Activated T-cell treated with anti-CD3 and anti-CD28 coated beads, Interleukin-2, amount 50 U/mL, for 1 hour (primary cell): ENCODE measurements at regions not wholly inside any gene's neighbourhood (a gene's known extent, or its start where the extent isn't known, plus 50 kb on each side); places are given as distances from the start of the nearest gene placed in this dataset.

Experiments used
- DNase-seq: peaks from one replicate; pipeline ENCODE4 v3.0.0-alpha.2; 2020

DNA sequence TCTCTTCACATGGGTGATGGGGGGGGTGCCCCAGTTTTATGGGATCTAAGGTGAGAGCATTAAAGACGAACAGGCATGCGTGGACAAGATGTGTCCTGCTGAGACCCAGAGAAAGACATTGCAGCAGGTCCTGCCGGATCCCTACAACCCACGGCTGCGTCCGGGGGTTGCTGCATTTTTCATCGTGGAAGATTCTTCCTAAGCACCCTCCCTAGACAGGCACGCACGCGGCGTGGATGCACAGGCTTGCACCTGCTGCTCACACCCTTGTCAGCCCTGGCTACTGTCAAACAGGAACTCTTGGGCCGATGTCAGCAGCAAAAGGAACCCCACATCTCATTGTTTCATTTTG, 280.6 kb upstream of the RTL1 start:
- DNase-seq = no peak

DNA sequence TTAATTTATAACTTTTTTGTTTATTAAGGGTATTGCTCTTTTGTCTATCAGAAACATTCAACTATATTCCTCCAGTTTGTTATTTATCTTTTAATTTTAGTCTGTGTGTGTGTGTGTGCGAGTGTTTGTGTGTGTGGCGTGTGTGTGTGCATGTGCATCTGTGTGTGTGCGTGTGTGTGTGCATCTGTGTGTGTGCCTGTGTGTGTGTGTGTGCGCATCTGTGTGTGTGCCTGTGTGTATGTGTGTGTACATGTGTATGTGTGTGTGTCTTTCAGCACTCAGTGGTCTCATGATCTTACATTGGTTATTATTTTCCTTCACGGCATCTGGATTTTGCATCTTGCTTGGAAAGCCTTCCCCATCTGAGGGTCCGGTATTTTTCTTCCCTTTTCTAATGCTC, 281.1 kb upstream of the RTL1 start:
- no peak for DNase-seq

DNA sequence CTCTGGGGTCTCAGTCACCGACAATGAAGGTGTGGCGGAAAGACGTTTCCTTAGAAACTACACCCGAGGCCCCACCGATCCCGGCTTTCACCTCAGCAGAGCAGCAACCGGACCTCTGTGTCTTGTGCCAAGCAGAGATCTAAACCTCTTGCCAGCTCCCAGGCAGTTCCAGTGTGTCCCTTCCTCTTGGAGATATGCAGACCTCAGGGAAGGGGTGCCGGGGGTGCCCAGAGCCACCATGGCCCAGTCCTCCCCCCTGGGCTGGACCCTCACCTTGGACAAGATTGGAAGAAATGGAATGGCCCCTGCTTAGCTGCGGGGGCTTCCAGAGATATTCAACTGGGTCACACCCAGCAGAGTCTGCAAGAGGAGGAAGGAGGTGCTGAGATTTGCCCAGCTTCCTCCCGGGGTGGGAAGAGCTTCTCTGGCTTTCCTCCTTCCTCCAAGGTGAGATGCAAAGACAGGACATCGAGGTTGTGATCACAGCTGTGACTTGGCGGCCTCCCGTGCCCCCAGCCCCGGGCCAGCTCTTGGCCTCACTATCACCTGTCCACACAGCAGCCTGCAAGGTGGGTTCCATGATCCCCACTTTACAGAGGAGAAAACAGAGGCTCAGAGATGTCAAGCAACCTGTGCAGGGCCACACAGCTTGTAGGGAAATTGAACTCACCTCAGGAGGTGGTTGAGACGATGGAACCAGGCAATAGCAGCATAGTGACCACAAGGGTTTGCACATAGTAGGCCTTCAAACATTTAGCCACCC, 281.7 kb upstream of the RTL1 start:
- DNase-seq = no peak

DNA sequence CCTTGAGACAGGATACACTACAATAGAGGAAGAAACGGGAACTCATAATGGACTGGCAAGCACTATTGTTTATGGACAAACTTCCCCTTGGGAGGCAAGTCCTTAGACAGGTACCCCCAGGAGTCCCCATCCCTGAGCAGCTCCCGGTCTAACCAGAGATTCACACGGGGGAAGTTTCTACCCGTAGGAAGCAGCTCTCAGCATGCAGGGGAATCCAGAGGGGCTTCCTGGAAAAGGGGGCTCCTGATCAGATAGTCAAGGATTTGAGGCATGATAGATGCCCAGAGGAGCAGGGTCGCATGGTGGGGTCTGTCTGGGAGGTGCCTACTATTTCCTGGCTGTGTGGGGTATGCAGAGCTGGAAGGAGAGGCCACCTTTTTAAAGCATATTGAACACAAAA, 282.4 kb upstream of the RTL1 start:
- DNase-seq = no peak

DNA sequence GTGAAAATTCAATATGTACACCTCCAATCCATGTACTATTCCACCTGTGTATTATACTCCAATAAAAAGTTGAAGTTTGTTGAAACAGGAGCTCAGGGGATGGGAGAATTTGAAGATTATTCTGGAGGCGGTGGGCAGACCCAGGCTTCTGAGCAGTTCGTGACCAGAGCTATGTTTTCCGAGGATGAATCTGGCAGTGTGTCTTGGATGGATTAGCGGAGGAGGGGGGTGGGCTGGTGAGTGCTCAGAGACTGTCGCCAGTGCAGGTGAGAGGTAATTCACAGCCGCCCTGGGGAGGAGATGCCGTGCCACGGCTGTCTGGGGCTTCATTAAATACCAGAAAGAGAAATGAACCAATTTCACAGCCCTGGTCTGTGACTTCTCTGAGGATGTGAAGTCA, 283.0 kb upstream of the RTL1 start:
- DNase-seq = no peak

DNA sequence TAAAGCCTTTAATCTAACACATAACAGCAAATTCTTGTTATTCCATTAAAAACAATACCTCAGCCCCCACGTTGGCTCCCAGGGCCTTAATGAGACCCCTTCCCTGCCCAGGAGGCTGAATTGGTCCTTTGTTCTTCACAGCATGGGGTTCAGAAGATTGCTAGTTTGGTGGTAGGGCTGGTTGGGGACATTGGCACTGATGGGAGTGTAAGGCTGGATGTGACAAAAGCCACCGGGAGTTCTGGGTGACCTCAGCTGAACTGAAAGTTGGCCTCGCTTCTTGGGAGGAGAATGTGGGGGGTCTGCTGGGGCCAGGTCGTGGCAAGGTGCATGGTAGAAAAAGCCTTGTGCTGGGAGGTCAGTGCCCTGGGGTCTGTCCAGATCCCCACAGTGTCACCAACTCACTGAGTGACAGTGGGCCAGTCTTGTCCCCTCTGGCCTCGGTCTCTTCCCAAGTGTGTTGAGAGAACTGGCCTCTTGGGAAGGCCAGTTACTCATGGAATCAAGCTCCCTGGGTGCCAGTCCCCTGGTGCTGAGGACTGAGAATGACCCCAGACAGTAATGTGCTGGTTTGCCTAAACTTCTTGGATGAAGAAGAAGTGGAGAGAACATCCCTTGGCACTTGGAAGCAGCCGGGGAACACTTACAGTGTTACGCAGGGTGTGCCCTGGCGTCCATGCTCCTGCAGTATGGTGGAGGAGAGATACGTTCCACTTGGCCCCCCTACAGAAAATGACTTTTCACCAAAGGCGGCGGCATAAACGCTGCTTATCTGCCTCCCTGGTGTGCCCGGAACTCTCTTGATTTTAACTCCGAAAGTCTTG, 283.7 kb upstream of the RTL1 start:
- DNase-seq = no peak

DNA sequence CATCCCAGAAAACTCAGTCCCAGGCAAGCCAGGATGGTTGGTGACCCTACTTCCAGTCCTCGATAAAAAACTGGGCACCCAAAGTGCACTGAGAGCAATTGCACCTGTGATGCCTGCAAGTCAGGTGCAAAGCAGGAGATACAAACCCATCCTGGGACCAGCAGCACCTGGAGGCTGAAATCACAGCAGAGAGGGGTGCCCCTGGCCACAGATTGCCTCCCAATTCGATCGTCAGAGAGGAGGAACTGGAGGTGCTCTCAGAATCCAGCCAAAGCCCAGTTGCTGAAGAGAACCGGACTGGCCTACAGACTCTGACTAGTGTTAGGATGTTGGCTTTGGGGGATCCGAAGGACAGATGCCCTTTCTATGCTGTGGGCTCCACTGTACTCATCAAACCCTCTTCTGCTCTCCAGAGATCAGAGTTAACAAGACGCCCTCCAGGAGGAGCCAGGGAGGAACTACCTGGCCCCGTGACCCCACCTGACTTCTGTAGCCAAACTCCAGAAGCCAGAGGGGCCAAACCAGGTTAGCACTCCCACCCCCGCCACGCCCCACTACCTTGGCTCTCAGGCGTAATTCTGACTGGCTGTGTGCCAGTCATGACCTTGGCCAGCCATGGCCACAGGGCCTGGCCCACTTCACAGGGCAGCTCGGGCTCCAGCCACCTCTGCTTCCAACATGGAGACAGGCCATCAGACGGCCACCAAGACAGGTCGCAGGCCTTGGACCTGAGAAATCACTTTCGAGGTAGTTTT, 284.5 kb upstream of the RTL1 start:
- DNase-seq = no peak

DNA sequence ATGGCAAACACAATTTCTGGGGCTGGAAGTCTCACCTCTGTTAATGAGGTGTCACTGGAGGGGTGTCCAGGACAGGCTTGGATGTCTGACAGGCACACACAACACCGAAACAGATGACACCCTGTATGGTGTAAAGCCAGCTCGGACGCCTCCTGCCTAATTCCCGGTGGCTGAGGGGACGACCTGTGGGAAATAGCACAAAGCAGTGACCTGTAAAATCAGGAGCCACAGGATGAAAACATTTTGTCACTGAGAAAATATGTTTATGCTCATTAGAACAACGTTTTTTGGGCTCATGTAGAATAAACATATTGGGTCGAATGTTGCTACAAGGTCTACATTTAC, 285.0 kb upstream of the RTL1 start:
- DNase-seq = no peak

DNA sequence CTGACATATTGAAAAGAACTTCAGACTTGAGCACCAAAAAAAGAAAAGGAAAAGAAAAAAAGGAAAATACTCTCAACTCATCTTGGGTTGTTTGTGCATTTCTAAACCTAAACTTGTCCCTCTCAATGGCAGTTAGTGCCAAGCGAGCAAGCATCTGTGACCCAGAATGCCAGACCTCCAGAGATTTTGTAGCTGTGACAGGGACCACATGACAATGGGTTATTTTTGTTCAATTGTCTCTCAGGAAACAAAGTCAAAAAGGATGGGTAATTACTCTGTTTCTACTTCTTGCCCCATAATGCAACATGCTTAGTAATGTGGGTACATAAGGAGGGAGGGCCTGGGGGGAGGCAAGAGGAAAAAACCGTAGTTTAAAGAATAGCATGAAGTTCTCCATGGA, 285.7 kb upstream of the RTL1 start:
- no peak for DNase-seq

DNA sequence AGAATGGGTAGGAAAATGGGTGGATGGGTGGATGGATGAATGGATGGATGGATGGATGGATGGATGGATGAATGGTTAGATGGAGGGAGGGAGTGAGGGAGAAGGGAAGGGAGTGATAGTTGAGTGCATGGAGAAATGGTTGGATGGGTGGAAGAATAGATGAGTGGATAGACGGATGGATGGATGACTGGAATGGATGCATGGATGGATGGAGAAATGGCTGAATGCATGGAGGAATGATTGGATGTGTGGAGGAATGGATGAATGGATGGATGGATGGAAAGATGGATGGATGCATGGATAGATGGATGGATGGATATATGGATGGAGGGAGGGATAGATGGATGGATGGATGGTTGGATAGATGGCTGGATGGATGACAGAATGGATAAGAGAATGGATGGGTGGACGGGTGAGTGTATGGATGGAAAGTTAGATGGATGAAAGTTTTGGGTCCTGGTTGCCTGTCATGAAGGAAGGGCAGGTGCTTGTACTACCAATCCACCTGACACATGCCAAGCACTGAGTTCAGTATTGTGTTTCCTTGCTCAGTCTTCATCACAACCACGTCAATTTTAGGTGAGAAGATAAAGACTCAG, 286.5 kb upstream of the RTL1 start:
- no peak for DNase-seq

DNA sequence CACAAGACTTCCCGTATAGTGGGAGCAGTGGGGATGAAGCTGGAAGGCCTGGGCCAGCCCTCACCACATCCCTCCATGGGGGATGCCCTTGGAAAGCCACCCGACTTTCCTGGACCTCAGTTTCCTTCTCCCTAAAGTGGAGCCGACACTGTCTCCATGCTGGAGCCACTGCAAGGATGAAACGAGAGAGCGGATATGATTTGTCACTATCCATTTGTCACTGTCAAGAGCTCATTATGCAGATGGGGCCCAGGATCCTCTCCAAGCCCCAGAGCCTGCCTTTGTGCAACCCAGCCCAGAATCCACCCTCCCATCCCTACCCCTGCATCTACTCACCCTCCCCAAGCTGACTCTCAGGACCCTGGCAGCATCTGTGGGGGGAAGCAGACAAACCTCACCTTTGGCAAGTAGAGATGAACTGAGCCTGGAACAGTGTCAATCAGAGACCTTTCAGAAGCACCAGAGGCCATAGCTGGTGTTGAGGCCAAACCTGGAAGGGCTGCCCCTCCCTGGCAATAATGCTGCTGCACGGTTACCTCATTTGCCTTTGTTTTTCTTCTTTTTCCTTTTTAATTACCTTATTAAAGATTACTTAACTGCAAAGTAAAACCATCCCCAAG, 287.7 kb upstream of the RTL1 start:
- DNase-seq = no peak

DNA sequence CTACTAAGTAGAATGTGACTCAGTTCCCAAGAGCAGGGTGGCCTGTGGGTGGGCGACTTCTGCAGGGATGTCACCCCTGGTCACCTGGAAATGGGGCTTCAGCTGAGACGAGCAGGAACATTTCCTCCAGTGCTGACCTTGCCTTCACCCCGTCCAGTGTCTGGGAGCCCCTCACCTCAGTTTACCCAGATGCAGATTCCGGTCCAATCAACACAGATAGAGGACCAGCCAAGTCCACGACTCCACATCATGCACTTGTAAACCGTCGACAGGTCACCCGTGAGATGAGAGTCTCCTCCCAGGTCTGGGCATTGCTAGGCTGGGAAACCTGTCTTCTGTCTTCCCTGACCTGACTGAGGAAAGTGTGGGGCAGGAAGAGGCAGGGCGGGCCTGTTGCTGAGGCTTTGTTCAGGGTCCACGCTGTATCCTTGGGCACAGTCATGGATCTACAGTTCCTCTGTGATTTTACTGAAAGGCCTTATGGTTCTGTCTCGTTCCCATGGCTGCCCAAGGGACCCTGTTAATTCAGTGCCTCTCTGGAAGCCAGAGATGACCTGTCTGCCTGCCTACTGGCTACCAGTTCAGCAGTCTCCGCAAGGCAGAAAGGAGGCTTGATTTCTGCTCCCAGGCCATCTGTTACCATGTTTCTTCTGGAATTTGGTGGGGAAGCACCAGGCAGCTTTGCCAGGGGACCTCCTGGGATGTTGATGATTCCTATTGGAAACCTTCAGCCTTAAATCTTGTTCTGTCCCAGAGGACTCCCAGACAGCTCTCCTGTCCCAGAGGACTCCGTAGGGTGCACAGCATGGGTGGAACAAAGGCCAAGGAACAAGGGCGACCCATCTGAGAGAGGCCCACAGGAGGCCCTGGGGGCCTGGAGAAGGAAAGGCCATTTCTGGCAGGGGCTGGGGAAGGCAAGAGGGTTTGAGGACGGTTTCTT, 288.5 kb upstream of the RTL1 start:
- no peak for DNase-seq

DNA sequence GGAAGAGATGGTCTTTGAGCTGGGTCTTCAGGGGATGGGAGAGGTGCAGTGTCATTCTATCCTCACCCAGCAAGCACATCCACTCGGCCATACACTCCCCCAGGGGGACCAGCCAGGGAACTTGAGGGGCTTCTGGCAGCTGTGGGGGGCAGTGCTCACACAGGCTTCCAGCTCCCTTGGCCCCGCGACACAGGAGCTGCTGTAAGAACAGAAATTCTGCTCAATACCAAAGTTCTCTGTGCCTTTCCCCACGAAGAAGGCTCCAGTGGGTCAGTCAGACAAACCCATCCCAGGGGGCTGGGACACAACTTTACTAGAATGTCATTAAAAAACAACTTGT, 289.1 kb upstream of the RTL1 start:
- DNase-seq = no peak

DNA sequence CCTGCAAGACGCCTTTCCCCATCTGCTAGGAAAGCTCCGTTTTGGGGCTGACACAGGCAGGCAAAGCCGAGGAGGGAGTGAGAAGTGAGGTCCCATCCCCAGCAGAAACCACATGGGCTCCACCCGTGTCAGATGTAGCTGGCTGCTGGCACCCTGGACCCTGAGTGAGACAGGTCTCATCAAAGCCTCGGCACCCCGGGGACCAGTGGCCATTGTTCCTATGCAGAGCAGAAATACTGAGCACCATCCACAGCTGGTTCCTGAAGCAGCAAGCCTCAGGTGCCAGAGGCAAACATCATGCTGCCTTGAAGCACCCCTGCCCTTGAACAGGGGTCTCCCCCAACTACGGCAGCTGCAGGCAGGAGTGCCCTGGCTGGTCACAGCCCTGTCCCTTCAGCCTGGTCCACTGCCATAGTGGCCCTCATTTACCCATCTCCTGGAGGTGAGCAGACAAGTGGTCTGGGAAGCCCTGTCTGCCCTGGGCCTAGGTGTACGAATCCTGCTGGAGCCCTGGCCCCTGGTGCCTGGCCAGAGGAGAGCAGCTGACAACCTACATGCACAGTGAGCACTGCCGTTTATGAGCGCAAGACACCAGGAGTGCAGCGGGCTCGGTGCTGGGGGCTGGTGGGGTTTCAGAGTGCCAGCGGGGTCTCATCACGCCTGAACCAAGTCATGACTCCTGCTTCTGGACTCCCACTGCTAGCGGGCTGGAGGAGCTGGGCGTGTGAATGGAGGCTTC, 289.8 kb upstream of the RTL1 start:
- no peak for DNase-seq

DNA sequence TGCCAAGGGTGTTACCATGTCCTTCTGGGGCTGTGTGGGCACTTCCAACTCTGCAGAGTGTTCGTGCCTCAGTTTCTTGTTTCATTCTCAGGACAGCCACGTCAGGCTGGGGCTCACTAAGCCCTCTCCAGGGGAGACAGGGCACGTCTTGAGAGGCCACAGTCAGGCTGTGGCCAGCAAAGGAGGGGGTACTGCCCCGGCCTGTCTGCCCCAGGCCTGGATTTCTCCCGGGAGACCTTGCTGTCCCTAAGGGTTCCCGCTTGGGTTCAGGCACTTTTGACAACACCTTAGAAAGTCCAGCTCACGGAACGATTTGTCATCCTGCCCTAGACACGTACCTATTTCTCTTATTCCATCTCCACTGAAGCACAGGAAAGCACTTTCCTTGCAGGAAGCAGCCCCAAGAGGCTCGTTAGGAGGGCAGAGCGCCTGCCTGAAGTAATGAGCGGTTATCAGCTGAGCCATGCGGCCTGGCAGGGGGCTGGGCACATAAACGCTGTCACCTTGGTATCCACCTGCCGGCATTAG, 290.4 kb upstream of the RTL1 start:
- no peak for DNase-seq

DNA sequence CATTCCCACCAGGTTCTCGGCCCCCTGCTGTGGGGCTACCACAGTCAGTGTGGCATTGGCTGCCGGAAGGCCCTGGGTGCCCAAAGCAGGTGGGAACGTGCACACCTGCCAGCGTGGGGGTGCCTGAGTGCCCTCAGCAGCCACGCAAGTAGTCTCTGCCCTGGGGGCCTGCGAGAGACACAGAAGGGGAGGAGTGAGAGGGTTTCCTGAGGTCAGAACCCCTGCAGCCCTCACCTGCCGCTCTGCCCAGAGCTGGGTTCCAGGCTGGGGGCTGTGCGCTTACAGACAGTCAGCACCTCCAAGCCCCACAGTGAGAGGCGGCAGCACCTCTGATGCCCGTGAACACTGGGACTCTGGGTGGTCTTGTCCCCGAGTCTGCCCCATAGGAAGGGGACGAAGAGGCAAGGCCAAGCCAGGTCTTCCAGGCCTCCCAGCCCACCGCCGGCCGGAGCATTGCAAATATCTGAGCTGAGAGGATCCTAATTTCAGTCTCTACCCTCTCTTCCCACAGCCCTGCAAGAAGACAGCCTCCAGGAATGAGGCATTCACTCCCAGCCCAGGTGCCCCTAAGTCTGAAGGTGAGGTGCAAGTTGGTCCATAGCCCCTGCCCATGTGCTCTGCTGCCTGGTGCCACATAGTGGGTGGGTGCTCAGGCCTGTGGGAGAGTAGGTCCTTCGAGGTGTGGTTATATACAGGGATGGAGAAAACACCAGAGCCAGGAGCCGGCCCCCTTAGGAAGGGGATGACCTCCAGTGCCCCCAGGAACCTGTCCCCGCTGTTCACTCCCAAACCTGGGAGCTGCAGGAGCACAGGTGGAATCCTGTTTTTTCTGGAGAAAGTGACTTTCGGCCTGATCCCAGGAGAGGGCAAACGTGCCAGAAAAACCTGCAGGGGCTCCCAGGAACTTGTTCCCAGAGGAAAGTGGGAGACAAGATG, 291.1 kb upstream of the RTL1 start:
- no peak for DNase-seq

DNA sequence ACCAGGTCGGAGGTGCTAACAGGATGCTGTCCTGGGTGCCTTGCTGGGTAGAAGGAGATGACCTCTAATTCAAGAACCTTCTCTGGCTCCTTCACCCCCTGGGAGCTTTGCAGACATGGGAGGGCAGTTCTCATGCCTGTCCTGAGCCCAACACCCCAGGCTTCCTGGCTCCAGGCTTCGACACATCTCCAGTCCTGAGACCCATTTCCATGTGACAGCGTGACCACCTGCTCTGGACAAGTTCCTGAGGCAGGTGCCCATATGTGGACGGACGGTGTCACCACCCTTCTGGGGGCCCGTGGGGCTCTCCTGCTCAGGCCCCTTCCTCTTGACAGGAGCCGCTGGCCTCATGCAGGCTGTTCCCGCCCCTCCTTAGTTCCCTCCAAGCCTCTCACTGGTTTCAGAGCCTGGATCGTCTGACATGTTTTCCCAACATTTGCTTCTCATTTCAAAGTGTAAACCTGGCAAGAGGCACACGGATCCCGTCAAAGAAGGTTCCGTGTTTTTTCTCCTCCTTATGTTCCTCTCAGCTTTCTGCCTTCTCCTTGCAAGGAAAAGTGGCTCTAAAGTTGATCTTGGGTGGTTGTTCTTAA, 291.9 kb upstream of the RTL1 start:
- DNase-seq = no peak

DNA sequence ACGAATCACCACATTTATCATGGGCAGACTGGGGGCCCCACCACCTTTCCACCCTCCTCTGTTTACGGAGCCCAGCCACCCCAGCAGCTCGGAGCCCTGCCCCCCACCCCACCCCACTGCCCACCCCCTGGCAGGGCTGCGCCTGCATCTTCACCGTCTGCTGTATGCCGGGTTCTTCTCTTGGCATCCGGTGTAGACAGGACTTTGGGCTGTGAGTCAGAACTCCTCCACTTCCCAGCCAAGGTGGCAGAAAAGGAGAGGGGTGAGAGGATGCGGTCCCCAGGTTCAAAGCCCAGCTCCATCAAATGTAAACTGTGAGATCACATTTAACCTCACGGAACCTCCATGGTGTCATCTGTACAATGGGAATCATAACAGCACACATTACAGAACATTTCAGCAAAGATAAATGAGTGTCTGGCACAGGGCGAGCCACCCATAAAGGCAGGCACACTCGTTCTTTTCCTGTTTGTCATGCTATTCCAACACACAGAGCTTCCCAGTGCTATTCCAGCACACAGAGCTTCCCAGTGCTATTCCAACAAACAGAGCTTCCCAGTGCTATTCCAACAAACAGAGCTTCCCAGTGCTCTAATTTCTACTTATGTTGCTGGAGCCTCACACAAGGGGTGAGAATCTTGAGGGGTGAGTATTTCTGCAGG, 292.7 kb upstream of the RTL1 start:
- DNase-seq = no peak
